Activated CD4-positive, alpha-beta T cell treated with anti-CD3 and anti-CD28 coated beads for 48 hours (primary cell): ENCODE measurements at regions not wholly inside any gene's neighbourhood (a gene's known extent, or its start where the extent isn't known, plus 50 kb on each side); places are given as distances from the start of the nearest gene placed in this dataset.
A peak's percentile ranks its signal among the peaks of the same experiment; 100 is the strongest.
"Not testable (repeated sequence)": the region's sequence is repeated elsewhere in the genome, so short reads cannot be mapped to it uniquely, and the experiment has no call there.

Experiments
- DNase-seq: peaks from one replicate; pipeline ENCODE4 v3.0.0-alpha.2; 2020

GRCh38 chr14:71165121-71166031 lies 258.1 kb downstream of the PCNX1 start:
- no peak for DNase-seq

GRCh38 chr14:71166180-71166837 lies 259.1 kb downstream of the PCNX1 start:
- DNase-seq, result no peak

GRCh38 chr14:71167325-71167950 lies 260.2 kb downstream of the PCNX1 start:
- not testable (repeated sequence) for DNase-seq

GRCh38 chr14:71168161-71168560 lies 260.9 kb downstream of the PCNX1 start:
- peak; percentile 32 for DNase-seq

GRCh38 chr14:71168564-71169427 lies 261.5 kb downstream of the PCNX1 start:
- DNase-seq, result no peak

GRCh38 chr14:71169861-71170260 lies 262.6 kb downstream of the PCNX1 start:
- DNase-seq, result no peak

GRCh38 chr14:71175491-71175890 lies 268.2 kb downstream of the PCNX1 start:
- no peak for DNase-seq

GRCh38 chr14:71179066-71179465 lies 271.8 kb downstream of the PCNX1 start:
- no peak for DNase-seq

- no peak for DNase-seq
Observed at GRCh38 chr14:71180397-71180796, 273.1 kb downstream of the PCNX1 start.

- DNase-seq, result no peak
Observed at GRCh38 chr14:71181215-71182003, 274.1 kb downstream of the PCNX1 start.

- no peak for DNase-seq
Observed at GRCh38 chr14:71183876-71184689, 276.8 kb downstream of the PCNX1 start.

GRCh38 chr14:71185637-71186036 lies 278.4 kb downstream of the PCNX1 start:
- DNase-seq, result no peak

- no peak for DNase-seq
Observed at GRCh38 chr14:71187633-71188356, 280.5 kb downstream of the PCNX1 start.

GRCh38 chr14:71190770-71191374 lies 283.6 kb downstream of the PCNX1 start:
- DNase-seq, result no peak

GRCh38 chr14:71193663-71194062 lies 286.4 kb downstream of the PCNX1 start:
- no peak for DNase-seq

- no peak for DNase-seq
Observed at GRCh38 chr14:71194251-71194650, 287.0 kb downstream of the PCNX1 start.

- DNase-seq, result no peak
Observed at GRCh38 chr14:71196921-71197320, 289.7 kb downstream of the PCNX1 start.

- no peak for DNase-seq
Observed at GRCh38 chr14:71198687-71199086, 291.4 kb downstream of the PCNX1 start.

- no peak for DNase-seq
Observed at GRCh38 chr14:71201840-71202239, 294.6 kb downstream of the PCNX1 start.

GRCh38 chr14:71202881-71203280 lies 295.6 kb downstream of the PCNX1 start:
- DNase-seq, result no peak
